ENCODE measurements at regions not wholly inside any gene's neighbourhood (a gene's known extent, or its start where the extent isn't known, plus 50 kb on each side); places are given as distances from the start of the nearest gene placed in this dataset.

GRCh38 chr9:38331141-38331540 lies 61.4 kb upstream of the ALDH1B1 start:
- TF ChIP-seq CTCF (conservative IDR thresholded peaks at IDR 0.05 in 1 of 2, IDR thresholded peaks at IDR 0.05 in 1 of 2; ENCODE audit: low read depth in 1 of 2, low read length in 2 of 2), result no peak
- TF ChIP-seq EZH2 (IDR thresholded peaks at IDR 0.05; ENCODE audit: low read length, missing control alignments), result no peak
